HepG2 (cell line): ENCODE measurements at regions not wholly inside any gene's neighbourhood (a gene's known extent, or its start where the extent isn't known, plus 50 kb on each side); places are given as distances from the start of the nearest gene placed in this dataset.

ENCODE experiments used
- ATAC-seq: fragments of 200-7000 bp; cut with Tn5 transposase; 3 replicates; pipeline ENCODE4 v1.9.1; 2020; ENCODE audit warnings: mild to moderate bottlenecking, moderate library complexity
- BruUV-seq: library from RNA; stranded (reverse); fragments of 400-500 nt; replicated peaks from 2 replicates; lab custom pipeline; 2021; lab: Mats Ljungman, UMichigan
- CTCF ChIA-PET: fragments of 300-600 bp; formaldehyde crosslinking; extraction: SDS; loops from one replicate; lab custom pipeline; 2021; ENCODE audit warnings: low total read pairs, inconsistent platforms, low intra/inter-chr PET ratio; lab: Yijun Ruan, JAX
- POLR2A ChIA-PET: fragments of 350-600 bp; sonication (Branson Sonifier 250); formaldehyde crosslinking; loops from one replicate; lab custom pipeline; 2020; ENCODE audit warnings: antibody characterized with exemption, inconsistent platforms; lab: Yijun Ruan, JAX
- DNase-seq: peaks from one replicate; pipeline ENCODE4 v3.0.0-alpha.2; 2015; ENCODE audit warnings: low spot score
- FAIRE-seq: peaks from 3 replicates; lab custom pipeline; 2011; peaks lifted over from hg19 to GRCh38; lab: Jason Lieb, UNC
- H2AFZ ChIP-seq: one replicate; pipeline ENCODE4 v1.6.1; 2011; ENCODE audit warnings: low read length, inconsistent platforms
- H3K27ac ChIP-seq: fragments of 300-600 bp; 3 replicates; pipeline ENCODE4 v1.8.0; 2011; ENCODE audit warnings: mixed run types, mild to moderate bottlenecking, mixed read lengths, low read length, inconsistent platforms; ENCODE audit not compliant: insufficient read depth; ENCODE audit errors: extremely low read length
- H3K27me3 ChIP-seq, 2 experiments: fragments of 200-600 bp in 1 of 2; 2 replicates in 1 of 2; 3 replicates in 1 of 2; pipeline versions ENCODE4 v1.6.0 to v1.8.0; 2011; ENCODE audit warnings: low read length in 2 of 2, mild to moderate bottlenecking in 2 of 2, moderate library complexity in 2 of 2, inconsistent platforms in 1 of 2; ENCODE audit not compliant: insufficient read depth in 2 of 2, control insufficient read depth in 1 of 2
- H3K36me3 ChIP-seq, 2 experiments: fragments of 200-600 bp in 1 of 2; replicated peaks in 1 of 2; 2 replicates in 1 of 2; 3 replicates in 1 of 2; pipeline versions ENCODE4 v1.5.1 to v1.8.0; 2011; ENCODE audit warnings: low read length in 2 of 2, inconsistent platforms in 1 of 2; ENCODE audit not compliant: insufficient read depth in 2 of 2, control insufficient read depth in 1 of 2
- H3K4me1 ChIP-seq: 2 replicates; pipeline ENCODE4 v1.5.1; 2012; ENCODE audit warnings: low read length, inconsistent platforms; ENCODE audit not compliant: insufficient read depth
- H3K4me2 ChIP-seq: 2 replicates; pipeline ENCODE4 v1.6.0; 2011; ENCODE audit warnings: low read depth, low read length, inconsistent platforms
- H3K4me3 ChIP-seq, 3 experiments: fragments of 200-600 bp in 1 of 3; sonication (generic), shearing (Covaris generic) in 1 of 3; replicated peaks in 1 of 3; 2 replicates each; pipeline ENCODE4 v1.5.1; 2011 to 2016; ENCODE audit warnings: low read length in 3 of 3, inconsistent platforms in 2 of 3, low read depth in 2 of 3, mild to moderate bottlenecking in 2 of 3, control low read depth in 1 of 3, mixed read lengths in 1 of 3; ENCODE audit not compliant: insufficient read depth in 1 of 3
- H3K79me2 ChIP-seq: one replicate; pipeline ENCODE4 v1.6.1; 2011; ENCODE audit warnings: low read length, inconsistent platforms; ENCODE audit not compliant: insufficient read depth
- H3K9ac ChIP-seq: 2 replicates; pipeline ENCODE4 v1.6.0; 2011; ENCODE audit warnings: mild to moderate bottlenecking, low read depth, low read length, inconsistent platforms; ENCODE audit not compliant: insufficient read depth
- H3K9me3 ChIP-seq: 2 replicates; pipeline ENCODE4 v1.5.1; 2012; ENCODE audit warnings: mild to moderate bottlenecking, low read length
- H4K20me1 ChIP-seq: 2 replicates; pipeline ENCODE4 v1.6.0; 2011; ENCODE audit warnings: inconsistent platforms, mild to moderate bottlenecking, low read length, moderate library complexity; ENCODE audit not compliant: insufficient read depth
- ESRRA ChIP-seq: sonication (generic); formaldehyde crosslinking; IDR thresholded peaks from 2 replicates; pipeline ENCODE4 v1.5.1; 2020; ENCODE audit warnings: mild to moderate bottlenecking, low read depth, missing genetic modification reagents
- FIP1L1 ChIP-seq: fragments of 200-400 bp; formaldehyde crosslinking; IDR thresholded peaks from 2 replicates; pipeline ENCODE4 v1.6.1; 2018; ENCODE audit warnings: low read depth, mild to moderate bottlenecking, low read length, moderate library complexity, borderline replicate concordance; ENCODE audit not compliant: insufficient read depth
- KLF9 ChIP-seq: IDR thresholded peaks from 2 replicates; pipeline ENCODE4 v1.6.1; 2016; ENCODE audit warnings: low read depth
- MTA3 ChIP-seq: sonication (generic); formaldehyde crosslinking; IDR thresholded peaks from 2 replicates; pipeline ENCODE4 v1.4.0; 2020; ENCODE audit warnings: missing genetic modification reagents
- NFE2L1 ChIP-seq: sonication (generic); formaldehyde crosslinking; IDR thresholded peaks from 2 replicates; pipeline ENCODE4 v1.4.0; 2020; ENCODE audit warnings: missing genetic modification reagents, mild to moderate bottlenecking, borderline replicate concordance
- ZIK1 ChIP-seq: sonication (generic); formaldehyde crosslinking; IDR thresholded peaks from 2 replicates; pipeline ENCODE4 v1.5.0; 2020; ENCODE audit warnings: mild to moderate bottlenecking, low read depth, missing genetic modification reagents, borderline replicate concordance
- ZNF639 ChIP-seq: conservative IDR thresholded peaks from 2 replicates; pipeline ENCODE4 v1.6.1; 2018; ENCODE audit warnings: missing genetic modification reagents
- WGBS: methylation state at CpG from one replicate; pipeline ENCODE4 v1.1.6; 2017; ENCODE audit warnings: low lambda C conversion rate; 5-methylcytosine and 5-hydroxymethylcytosine counted together
- in situ Hi-C: cut with HindIII; loops from 2 replicates; pipeline ENCODE4 v1.10.0; 2017; ENCODE audit warnings: low pct_unique_long_range_greater_than_20kb; ENCODE audit not compliant: extremely low pct_ligation_motif_present
- intact Hi-C: fragments of 100-400 bp; cut with micrococcal nuclease; formaldehyde crosslinking; loops from one replicate; pipeline ENCODE4 v1.10.0; 2022; ENCODE audit not compliant: unreplicated experiment

- TF ChIP-seq FIP1L1 (no peak), ZNF639 (CRISPR knock-in tag) (no peak), ZIK1 (CRISPR knock-in tag) (no peak), MTA3 (CRISPR knock-in tag) (no peak), ESRRA (CRISPR knock-in tag) (no peak), KLF9 (CRISPR knock-in tag) (no peak)
These were observed 246.8 kb downstream of the NSG2 start (continued) for GRCh38 chr5:174292348-174292747.

GRCh38 chr5:174293006-174293405 lies 247.5 kb downstream of the NSG2 start:
- Histone ChIP-seq H3K9ac (no peak overlapping the region), H3K27me3 (no peaks in the 10 kb centered on the region), H2AFZ (no peak overlapping the region), H4K20me1 (no peaks in the 10 kb centered on the region), H3K27ac (no peak overlapping the region), H3K4me3 (no peak overlapping the region), H3K4me1 (no peaks in the 10 kb centered on the region), H3K36me3 (no peaks in the 10 kb centered on the region), H3K4me2 (no peak overlapping the region), H3K9me3 (no peaks in the 10 kb centered on the region), H3K79me2 (no peaks in the 10 kb centered on the region)
- no peak for TF ChIP-seq NFE2L1 (CRISPR knock-in tag)
- BruUV-seq, result no TSS peak
- ChIA-PET POLR2A (no interaction called here), CTCF (no interaction called here)
- 10% methylated on average over 6 of the region's 6 CpGs for WGBS
- FAIRE-seq (no peak), DNase-seq (no peak), ATAC-seq (no peak)
- intact Hi-C loops (no loop called here), in situ Hi-C loops (no loop called here)
